ENCODE measurements at regions not wholly inside any gene's neighbourhood (a gene's known extent, or its start where the extent isn't known, plus 50 kb on each side); places are given as distances from the start of the nearest gene placed in this dataset.
A peak's percentile ranks its signal among the peaks of the same experiment; 100 is the strongest.

GRCh38 chr7:18216270-18216669 lies 188.6 kb upstream of the PRPS1L1 start:
- DNase-seq (ENCODE audit: low spot score): no peak
- TF ChIP-seq CTCF (IDR thresholded peaks at IDR 0.05): no peak
- Histone ChIP-seq H3K4me3 (no peak overlapping the region), H3K27ac (no peak overlapping the region)

GRCh38 chr7:18221377-18222293 lies 194.0 kb upstream of the PRPS1L1 start:
- H3K27ac ChIP-seq: peak overlapping the region in 1 of 2 donors; percentile 32
- no peak overlapping the region for H3K4me3 ChIP-seq
- no peak for DNase-seq (ENCODE audit: low spot score)
- no peak for TF ChIP-seq CTCF (IDR thresholded peaks at IDR 0.05)

- no peak overlapping the region for H3K4me3 ChIP-seq
- no peak for TF ChIP-seq CTCF (IDR thresholded peaks at IDR 0.05)
- H3K27ac ChIP-seq: no peak overlapping the region
- DNase-seq (ENCODE audit: low spot score): no peak
Observed at GRCh38 chr7:18222636-18223035, 195.0 kb upstream of the PRPS1L1 start.

- TF ChIP-seq CTCF (IDR thresholded peaks at IDR 0.05): no peak
- no peak for DNase-seq (ENCODE audit: low spot score)
- Histone ChIP-seq H3K4me3 (no peak overlapping the region), H3K27ac (peak overlapping the region in 1 of 2 donors; percentile 31)
Observed at GRCh38 chr7:18224138-18224537, 196.5 kb upstream of the PRPS1L1 start.

GRCh38 chr7:18225067-18225466 lies 197.4 kb upstream of the PRPS1L1 start:
- no peak for DNase-seq (ENCODE audit: low spot score)
- no peak for TF ChIP-seq CTCF (IDR thresholded peaks at IDR 0.05)
- H3K4me3 ChIP-seq: no peak overlapping the region
- H3K27ac ChIP-seq: peak overlapping the region in 1 of 2 donors; percentile 31

GRCh38 chr7:18226598-18226997 lies 199.0 kb upstream of the PRPS1L1 start:
- no peak for TF ChIP-seq CTCF (IDR thresholded peaks at IDR 0.05)
- H3K27ac ChIP-seq: no peak overlapping the region
- no peak overlapping the region for H3K4me3 ChIP-seq
- DNase-seq (ENCODE audit: low spot score): no peak

GRCh38 chr7:18228686-18229085 lies 201.0 kb upstream of the PRPS1L1 start:
- H3K27ac ChIP-seq: no peak overlapping the region
- no peak for DNase-seq (ENCODE audit: low spot score)
- H3K4me3 ChIP-seq: no peak overlapping the region
- no peak for TF ChIP-seq CTCF (IDR thresholded peaks at IDR 0.05)

All from coronary artery (tissue), 2 donors.